ENCODE measurements at regions not wholly inside any gene's neighbourhood (a gene's known extent, or its start where the extent isn't known, plus 50 kb on each side); places are given as distances from the start of the nearest gene placed in this dataset.

DNA sequence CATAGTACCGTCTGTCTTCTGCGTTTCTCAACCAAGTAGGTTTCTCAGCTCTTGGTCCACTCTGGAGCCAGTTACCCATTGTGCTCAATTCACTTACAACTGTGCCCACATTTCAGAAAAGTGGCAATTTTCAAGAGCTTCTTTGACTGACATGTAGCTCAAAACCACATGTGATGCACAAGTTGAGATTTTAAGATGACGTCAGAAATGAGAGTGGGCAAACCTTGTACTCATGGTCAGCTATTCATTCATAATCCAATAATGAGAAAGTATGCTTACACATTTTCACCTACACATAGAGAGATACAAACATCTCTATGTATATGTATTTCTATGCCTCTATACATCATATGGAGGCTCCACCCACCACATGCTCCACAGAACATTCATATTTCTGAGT is 487.2 kb upstream of the AKR1E2 start:
- TF ChIP-seq GLI2 (tag by site-specific recombination; IDR thresholded peaks at IDR 0.05; ENCODE audit: borderline replicate concordance, low read depth) (no peak), ZNF184 (tag by site-specific recombination; IDR thresholded peaks at IDR 0.05) (no peak), ZNF514 (tag by site-specific recombination; IDR thresholded peaks at IDR 0.05) (no peak), SP3 (tag by site-specific recombination; IDR thresholded peaks at IDR 0.05) (no peak), ZIC2 (tag by site-specific recombination; IDR thresholded peaks at IDR 0.05) (no peak), GLI4 (tag by site-specific recombination; IDR thresholded peaks at IDR 0.05) (no peak), ZNF510 (tag by site-specific recombination; IDR thresholded peaks at IDR 0.05; ENCODE audit: insufficient replicate concordance) (no peak), ZNF777 (tag by site-specific recombination; IDR thresholded peaks at IDR 0.05; ENCODE audit: borderline replicate concordance) (no peak), ZNF138 (tag by site-specific recombination; IDR thresholded peaks at IDR 0.05; ENCODE audit: borderline replicate concordance) (no peak), MZF1 (tag by site-specific recombination; IDR thresholded peaks at IDR 0.05; ENCODE audit: borderline replicate concordance) (no peak), KLF9 (tag by site-specific recombination; IDR thresholded peaks at IDR 0.05; ENCODE audit: low read depth) (no peak)
- TF ChIP-seq, protein P1, sequence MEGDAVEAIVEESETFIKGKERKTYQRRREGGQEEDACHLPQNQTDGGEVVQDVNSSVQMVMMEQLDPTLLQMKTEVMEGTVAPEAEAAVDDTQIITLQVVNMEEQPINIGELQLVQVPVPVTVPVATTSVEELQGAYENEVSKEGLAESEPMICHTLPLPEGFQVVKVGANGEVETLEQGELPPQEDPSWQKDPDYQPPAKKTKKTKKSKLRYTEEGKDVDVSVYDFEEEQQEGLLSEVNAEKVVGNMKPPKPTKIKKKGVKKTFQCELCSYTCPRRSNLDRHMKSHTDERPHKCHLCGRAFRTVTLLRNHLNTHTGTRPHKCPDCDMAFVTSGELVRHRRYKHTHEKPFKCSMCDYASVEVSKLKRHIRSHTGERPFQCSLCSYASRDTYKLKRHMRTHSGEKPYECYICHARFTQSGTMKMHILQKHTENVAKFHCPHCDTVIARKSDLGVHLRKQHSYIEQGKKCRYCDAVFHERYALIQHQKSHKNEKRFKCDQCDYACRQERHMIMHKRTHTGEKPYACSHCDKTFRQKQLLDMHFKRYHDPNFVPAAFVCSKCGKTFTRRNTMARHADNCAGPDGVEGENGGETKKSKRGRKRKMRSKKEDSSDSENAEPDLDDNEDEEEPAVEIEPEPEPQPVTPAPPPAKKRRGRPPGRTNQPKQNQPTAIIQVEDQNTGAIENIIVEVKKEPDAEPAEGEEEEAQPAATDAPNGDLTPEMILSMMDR (tag by site-specific recombination; IDR thresholded peaks at IDR 0.05), result no peak
- TF ChIP-seq, protein P2, sequence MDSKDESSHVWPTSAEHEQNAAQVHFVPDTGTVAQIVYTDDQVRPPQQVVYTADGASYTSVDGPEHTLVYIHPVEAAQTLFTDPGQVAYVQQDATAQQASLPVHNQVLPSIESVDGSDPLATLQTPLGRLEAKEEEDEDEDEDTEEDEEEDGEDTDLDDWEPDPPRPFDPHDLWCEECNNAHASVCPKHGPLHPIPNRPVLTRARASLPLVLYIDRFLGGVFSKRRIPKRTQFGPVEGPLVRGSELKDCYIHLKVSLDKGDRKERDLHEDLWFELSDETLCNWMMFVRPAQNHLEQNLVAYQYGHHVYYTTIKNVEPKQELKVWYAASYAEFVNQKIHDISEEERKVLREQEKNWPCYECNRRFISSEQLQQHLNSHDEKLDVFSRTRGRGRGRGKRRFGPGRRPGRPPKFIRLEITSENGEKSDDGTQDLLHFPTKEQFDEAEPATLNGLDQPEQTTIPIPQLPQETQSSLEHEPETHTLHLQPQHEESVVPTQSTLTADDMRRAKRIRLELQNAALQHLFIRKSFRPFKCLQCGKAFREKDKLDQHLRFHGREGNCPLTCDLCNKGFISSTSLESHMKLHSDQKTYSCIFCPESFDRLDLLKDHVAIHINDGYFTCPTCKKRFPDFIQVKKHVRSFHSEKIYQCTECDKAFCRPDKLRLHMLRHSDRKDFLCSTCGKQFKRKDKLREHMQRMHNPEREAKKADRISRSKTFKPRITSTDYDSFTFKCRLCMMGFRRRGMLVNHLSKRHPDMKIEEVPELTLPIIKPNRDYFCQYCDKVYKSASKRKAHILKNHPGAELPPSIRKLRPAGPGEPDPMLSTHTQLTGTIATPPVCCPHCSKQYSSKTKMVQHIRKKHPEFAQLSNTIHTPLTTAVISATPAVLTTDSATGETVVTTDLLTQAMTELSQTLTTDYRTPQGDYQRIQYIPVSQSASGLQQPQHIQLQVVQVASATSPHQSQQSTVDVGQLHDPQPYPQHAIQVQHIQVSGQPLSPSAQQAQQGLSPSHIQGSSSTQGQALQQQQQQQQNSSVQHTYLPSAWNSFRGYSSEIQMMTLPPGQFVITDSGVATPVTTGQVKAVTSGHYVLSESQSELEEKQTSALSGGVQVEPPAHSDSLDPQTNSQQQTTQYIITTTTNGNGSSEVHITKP (tag by site-specific recombination; IDR thresholded peaks at IDR 0.05), result no peak
- TF ChIP-seq, protein P3, sequence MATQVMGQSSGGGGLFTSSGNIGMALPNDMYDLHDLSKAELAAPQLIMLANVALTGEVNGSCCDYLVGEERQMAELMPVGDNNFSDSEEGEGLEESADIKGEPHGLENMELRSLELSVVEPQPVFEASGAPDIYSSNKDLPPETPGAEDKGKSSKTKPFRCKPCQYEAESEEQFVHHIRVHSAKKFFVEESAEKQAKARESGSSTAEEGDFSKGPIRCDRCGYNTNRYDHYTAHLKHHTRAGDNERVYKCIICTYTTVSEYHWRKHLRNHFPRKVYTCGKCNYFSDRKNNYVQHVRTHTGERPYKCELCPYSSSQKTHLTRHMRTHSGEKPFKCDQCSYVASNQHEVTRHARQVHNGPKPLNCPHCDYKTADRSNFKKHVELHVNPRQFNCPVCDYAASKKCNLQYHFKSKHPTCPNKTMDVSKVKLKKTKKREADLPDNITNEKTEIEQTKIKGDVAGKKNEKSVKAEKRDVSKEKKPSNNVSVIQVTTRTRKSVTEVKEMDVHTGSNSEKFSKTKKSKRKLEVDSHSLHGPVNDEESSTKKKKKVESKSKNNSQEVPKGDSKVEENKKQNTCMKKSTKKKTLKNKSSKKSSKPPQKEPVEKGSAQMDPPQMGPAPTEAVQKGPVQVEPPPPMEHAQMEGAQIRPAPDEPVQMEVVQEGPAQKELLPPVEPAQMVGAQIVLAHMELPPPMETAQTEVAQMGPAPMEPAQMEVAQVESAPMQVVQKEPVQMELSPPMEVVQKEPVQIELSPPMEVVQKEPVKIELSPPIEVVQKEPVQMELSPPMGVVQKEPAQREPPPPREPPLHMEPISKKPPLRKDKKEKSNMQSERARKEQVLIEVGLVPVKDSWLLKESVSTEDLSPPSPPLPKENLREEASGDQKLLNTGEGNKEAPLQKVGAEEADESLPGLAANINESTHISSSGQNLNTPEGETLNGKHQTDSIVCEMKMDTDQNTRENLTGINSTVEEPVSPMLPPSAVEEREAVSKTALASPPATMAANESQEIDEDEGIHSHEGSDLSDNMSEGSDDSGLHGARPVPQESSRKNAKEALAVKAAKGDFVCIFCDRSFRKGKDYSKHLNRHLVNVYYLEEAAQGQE (tag by site-specific recombination; IDR thresholded peaks at IDR 0.05), result no peak
